HG03066 (cell line): ENCODE measurements at regions not wholly inside any gene's neighbourhood (a gene's known extent, or its start where the extent isn't known, plus 50 kb on each side); places are given as distances from the start of the nearest gene placed in this dataset.
"Not testable (repeated sequence)": the region's sequence is repeated elsewhere in the genome, so short reads cannot be mapped to it uniquely, and the experiment has no call there.

Source experiments
- ATAC-seq: cut with Tn5 transposase; IDR thresholded peaks from one replicate; pipeline ENCODE4 v1.9.1; 2021; ENCODE audit warnings: low read depth; ENCODE audit not compliant: unreplicated experiment

DNA sequence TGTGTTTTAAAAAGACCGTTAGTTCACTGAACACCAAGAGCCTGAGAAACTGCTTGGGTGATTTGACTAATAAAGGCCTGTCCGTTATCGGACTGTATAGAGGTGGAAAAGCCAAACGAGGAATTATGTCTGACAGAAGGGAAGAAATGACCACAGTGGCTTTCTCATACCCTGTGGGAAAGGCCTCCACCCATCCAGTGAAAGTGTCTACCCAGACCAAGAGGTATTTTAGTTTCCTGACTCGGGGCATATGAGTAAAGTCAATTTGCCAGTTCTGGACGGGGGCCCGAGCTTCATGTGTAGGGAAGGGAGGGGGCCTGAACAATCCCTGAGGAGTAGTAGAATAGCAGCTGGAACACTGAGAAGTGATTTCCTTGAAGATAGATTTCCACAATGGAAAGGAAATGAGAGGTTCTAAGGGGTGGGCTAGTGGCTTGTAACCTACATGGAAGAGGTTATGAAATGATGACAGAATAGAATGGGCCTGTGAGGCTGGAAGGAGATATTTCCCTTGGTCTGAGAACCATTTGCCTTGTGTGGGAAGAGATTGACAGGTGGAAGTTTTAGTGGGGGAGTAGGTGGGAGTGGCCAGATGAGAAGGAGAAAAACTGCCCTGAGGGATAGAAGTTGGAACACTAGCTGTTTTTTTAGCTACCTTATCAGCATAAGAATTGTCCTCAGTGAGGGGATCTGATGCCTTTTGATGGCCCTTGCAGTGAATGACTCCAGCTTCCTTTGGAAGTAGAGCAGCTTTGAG is 106.4 kb upstream of the PPM1J start:
- ATAC-seq = not testable (repeated sequence)

DNA sequence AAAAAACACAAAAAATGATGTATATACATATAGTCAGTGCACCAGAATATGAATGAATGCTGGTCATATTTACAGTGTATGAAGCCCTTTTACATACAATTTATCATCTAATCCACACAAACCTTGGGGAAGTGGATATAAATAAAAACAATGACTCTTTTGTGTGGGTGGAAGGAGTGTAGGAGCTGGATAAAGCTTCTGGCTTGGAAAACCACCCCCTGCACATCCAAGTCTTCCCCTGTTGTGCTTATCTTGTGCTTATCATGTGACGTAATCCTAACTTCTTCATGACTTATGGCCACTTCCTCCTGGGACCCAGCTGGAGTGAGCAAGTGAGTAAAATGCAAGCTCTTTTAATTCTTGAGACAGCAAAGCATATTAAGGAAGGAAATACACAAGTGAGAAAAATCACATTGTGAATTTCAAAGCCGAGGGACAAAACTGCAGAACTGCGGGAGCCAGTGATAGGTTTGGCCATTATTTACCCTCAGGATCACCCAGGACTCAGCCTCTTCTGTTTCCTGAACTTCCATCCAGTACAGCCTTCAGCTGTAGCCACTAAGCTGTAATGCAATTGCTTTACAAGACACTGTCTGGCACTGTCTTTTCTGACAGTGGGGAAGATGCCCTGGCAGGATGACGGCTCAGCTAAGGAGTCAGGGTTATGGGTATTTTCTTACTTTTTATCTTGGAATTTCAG is 104.0 kb upstream of the PPM1J start:
- no peak for ATAC-seq

- no peak for ATAC-seq
Measured at GRCh38 chr1:112817555-112818373, 102.6 kb upstream of the PPM1J start.

GRCh38 chr1:112815376-112815775 is 100.2 kb upstream of the PPM1J start:
- ATAC-seq = no peak

DNA sequence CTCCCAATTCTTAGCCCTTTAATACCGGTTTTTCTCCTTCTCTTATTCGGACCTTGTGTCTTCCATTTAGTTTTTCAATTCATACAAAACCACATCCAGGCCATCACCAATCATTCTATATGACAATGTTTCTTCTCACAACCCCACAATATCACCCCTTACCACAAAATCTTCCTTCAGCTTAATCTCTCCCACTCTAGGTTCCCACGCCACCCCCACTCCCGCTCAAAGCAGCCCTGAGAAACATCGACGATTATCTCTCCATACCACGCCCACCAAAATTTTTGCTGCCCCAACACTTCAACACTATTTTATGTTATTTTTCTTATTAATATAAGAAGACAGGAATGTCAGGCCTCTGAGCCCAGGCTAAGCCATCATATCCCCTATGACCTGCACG is 99.5 kb upstream of the PPM1J start:
- ATAC-seq = not testable (repeated sequence)

DNA sequence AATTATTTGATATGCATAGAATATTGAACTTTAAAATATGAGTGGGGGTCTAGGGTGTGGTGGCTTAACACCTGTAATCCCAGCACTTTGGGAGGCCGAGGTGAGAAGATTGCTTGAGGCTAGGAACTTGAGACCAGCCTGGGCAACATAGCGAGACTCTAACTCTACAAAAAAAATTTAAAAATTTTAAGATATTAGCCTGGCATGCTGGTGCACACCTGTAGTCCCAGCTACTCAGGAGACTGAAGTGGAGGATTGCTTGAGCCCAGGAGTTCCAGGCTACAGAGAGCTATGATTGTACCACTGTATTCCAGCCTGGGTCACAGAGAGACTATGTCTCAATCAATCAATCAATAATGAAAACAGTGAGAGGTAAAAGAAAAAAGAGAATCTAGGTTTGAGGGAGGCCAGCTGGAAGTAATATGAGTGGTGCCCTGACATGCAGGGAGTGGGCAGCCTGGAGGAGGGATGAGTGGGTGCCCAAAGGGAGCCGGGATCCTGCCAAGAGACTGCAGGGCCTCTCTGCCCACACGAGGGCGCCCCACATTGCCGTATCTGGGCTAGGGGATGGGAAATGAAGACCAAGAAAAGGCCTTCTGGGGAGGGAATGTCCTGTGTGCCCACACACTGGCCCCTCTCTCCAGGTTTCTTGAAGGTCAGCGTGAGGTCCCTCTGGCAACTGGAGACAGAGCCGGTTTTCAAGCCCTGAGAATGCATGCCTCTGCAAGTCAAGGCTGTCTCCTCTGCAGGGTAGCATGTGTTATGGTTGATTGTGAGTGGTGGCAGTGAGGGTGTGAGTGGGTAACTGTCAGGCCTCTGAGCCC is 93.9 kb upstream of the PPM1J start:
- ATAC-seq = no peak

DNA sequence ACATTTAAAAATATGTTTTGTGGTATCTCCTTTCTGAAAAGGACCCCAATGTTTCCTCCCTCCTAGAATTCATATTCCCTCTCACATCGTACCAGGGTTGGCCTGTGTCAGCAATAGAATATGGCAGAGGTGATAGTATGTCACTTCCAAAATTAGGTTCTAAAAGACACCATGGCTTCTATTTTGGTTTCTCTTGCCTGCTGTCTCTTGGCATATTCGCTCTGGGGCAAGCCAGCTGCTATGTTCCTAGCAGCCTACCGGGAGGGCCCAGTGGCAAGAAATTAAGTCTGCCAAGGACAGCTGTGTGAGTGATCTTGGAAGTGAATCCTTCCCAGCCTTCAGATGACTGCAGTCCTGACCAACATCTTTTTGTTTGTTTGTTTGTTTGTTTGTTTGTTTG is 92.9 kb upstream of the PPM1J start:
- no peak for ATAC-seq

- no peak for ATAC-seq
Measured at GRCh38 chr1:112807117-112807516, 92.0 kb upstream of the PPM1J start.

DNA sequence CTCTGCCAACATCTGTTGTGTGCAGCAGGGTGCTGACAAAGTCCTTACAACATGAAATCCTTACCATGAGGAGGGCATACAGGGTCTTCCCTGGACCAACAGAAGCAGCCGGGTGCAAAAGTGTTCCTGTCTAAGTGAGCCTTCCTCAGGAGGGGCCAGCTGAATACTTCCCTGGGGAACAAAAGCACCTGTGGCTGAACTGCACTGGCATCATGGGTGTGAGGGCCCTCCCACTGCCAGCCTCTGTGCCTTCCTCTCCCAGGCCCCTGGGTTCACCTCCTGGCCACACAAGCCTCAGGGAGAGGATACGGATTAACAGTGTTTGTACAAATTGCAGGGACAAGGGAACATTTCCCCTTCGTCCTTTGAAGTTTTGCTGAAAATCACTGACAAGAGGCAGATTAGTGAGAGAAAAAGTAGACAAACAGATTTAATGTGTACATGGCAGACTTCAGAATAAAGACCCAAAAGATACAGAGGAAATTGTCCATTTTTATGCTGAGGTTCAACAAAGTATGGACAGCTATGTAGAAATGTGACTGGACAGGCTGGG is 91.0 kb upstream of the PPM1J start:
- no peak for ATAC-seq

DNA sequence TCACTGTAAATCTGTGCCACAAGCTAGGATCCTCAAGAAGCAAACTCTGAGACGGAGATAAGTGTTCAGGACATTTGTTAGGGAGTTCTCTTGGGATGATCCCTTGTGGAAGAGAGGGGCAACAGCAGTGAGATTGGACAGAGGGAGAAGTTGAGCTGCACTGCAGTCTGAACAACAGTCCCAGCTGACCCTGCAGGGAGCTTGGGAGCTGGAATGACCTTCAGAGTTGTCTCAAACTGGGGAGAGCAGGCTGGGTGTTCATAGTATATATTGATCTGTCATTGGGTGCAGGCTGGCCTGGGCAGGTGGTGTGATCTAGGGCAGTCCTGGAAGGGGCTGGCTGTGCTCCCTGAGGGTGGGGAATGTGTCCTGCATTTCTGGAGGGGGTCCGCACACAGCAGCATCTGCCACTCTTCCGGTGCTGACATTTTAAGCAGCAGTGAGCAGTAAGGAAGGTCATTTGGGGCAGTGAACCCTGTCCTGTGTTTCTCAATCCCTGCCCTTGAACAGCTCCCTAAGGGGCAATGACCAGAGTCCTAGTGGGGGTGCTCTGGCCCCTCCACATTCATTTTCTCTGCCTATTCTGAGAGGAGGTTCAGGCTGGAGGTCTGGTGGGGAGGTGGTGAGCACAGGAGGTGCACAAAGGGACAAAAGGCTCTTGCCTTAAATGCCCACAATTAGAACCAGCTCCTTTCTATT is 90.2 kb upstream of the PPM1J start:
- ATAC-seq = no peak

DNA sequence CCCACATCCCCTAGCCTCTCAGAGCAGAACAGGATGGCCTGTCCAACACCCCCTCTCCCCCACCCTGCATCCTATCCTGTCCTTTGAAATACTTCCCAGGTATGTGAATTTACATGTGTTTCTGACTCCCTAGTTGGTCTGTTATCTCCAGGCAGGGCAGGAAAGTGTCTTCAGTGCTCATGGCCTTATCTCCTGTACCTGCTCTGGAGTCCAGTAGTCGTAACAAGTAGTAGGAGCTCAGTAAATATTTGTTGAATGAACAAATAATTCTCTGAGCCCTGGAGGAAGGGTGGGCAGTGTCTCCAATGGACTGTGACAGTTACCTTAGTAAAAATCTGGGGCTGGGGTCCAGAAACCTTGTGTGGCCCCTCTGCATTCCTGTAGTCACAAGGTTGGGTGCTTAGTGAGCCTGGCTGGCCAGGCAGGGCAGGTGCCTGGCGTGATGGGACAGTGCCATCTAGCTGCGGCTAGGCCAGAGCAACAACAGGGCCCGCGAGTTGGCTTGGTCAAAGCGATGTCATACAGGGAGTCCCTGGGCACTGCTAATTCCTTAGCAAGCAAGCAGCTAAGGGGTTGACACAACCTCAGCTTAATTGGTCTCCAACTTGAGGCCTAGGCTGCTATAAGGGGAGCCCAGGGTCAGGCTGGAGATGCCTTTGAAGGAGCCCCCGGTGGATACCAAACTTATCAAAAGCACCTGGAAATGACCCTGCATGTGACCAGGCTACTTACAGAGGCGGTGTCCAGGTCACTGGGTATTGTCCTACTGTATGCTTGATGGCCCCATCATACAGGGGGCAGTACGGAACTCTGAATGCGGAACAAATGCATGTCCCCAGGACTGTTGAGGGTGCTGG is 89.0 kb upstream of the PPM1J start:
- ATAC-seq = no peak

DNA sequence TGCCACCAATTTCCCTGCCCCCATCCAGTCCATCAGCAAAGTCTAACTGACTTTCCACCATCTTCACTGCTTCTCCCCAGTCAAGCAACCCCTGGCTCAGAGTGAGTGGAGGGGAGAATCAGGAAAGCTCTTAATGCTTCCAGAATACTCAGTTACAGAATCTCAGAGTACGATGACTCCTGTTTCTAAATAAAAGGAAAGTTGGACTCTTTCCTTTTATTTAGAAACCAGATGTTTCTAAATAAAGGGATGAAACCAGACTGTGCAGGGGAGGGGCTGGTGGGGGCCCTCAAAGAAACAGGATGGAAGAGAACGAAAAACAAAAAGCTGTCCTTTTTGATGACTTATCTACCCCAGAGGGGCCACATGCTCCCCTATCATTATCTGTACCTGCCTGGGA is 85.2 kb upstream of the PPM1J start:
- no peak for ATAC-seq

DNA sequence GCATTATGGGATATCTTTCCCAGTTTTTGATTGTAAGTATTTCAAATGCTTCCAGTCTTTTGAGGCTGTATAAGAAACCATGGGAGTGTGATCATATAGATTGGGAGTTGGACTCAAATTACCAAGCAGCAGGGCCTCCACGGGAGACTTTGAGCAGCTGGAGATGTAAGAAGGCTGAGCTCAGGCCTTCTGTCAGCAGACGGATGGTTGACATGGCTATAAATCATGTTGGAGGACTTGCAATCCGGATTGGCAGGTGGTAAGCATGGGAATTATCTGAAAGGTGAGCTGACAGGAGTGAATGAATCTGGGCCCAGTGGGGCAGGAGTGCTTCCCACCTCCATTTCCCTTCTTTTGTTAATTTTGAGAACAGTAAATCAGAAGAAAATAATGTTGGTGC is 83.2 kb upstream of the PPM1J start:
- ATAC-seq = no peak

DNA sequence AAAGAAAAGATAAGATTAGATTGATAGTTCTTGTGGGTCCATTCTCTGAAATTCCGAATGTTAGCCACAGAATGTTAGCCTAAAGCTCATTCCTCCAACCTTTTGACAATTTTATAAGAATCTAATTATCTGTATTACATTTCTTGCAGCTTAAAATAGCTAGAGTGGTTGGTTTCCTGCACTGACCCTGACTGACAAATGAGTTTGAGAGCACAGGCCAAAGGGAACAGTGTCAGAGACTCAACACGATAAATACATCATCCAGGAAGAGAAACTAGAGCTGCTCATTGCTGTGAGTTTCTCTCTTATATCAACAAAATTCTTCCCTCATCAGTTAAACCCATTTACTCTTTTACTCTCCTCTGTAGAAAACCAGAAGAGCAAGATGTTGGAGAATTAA is 82.1 kb upstream of the PPM1J start:
- no peak for ATAC-seq

DNA sequence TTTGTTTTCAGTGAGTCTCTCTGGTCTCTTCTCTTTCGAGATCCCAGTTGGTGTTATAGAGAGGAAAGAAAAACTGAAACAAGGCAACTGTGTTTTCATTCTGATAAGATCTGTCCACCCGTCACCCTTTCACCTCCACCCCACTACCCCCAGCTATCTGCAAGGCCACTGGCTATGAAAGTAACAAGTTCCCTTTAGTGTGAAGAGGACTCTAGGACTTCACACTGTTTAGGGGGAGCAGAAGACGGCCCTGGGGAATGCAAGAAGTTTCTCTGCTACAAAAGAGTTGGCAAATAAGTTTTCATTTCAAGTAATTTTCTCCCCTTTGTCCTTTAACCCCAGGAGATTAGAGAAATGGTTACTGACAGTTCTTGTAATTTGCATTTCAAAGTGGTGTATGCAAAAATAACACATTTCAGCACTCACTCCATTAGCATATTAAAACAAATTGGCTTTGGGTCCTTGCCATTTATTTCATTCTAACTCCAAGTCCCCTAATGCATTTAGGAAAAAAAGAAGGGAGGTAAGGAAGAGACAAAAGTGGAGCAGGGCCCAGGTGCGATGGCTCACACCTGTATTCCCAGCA is 79.6 kb upstream of the PPM1J start:
- no peak for ATAC-seq

DNA sequence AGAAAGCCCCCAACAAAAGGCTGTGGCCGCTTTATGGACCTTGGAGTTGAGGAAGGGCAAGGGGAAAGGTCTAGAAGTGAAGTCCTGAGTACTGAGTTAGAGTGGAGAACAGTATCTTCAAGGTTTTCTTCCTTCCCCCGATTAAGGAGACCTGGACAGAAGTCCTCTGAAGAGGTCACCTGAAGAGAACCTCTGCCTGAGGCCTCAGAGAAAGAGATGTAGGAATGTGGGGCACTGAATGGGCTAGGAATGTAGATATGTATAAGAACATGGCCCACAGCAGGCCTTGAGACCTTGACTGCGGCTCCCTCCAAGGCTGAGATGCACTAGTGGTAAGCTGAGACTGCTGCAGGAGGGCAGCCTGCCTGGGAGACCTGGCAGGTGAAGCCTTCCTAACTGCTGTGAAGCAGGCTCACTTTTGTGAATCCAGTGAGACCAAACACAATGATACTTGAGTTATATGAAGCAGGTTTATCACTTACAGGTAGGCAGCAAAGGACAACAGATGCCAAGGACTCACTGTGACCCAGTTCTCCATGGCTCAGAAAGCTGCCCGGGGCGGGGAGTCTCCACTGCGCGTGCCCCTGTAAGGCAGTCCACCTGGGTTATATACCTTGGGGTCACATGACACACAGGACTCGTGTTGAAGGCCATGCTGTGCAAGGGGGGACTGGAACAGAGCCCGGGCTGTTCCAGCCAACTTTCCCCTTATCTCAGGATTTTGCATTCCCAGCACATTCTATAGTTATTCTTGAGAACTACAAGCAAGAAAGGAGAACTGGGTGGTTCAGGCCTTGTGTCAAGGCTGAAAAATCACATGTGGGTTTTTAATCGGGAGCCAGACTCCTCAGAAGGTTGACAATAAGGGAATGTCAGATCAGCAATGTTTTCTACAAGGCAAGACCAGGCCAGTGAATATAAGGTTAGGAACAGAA is 78.8 kb upstream of the PPM1J start:
- ATAC-seq = no peak

- no peak for ATAC-seq
Measured at GRCh38 chr1:112791723-112792104, 76.6 kb upstream of the PPM1J start.
